Hepatocyte (in vitro differentiated cells): ENCODE measurements at regions not wholly inside any gene's neighbourhood (a gene's known extent, or its start where the extent isn't known, plus 50 kb on each side); places are given as distances from the start of the nearest gene placed in this dataset.

Experiments
- CTCF ChIP-seq: fragments of 200-600 bp; sonication (generic); IDR thresholded peaks from 2 replicates; pipeline ENCODE4 v1.5.1; 2016; ENCODE audit warnings: antibody characterized with exemption, mild to moderate bottlenecking; ENCODE audit not compliant: poor library complexity
- EZH2 ChIP-seq: fragments of 200-600 bp; sonication (generic); IDR thresholded peaks from 2 replicates; pipeline ENCODE4 v1.6.1; 2016; ENCODE audit warnings: antibody characterized with exemption, mild to moderate bottlenecking, borderline replicate concordance
- EZH2phosphoT487 ChIP-seq: fragments of 200-600 bp; sonication (generic); IDR thresholded peaks from one replicate; pipeline ENCODE4 v1.6.1; 2018; ENCODE audit warnings: antibody characterized with exemption, mild to moderate bottlenecking, low read depth, moderate library complexity; ENCODE audit not compliant: unreplicated experiment, severe bottlenecking

- TF ChIP-seq CTCF (no peak), EZH2 (no peak), EZH2phosphoT487 (no peak)
These were observed 158.8 kb downstream of the FOXA2 start for GRCh38 chr20:22425344-22426295.
